SK-N-SH (cell line): ENCODE measurements at regions not wholly inside any gene's neighbourhood (a gene's known extent, or its start where the extent isn't known, plus 50 kb on each side); places are given as distances from the start of the nearest gene placed in this dataset.

Experiments
- CTCF ChIP-seq: fragments of 200-600 bp; sonication (generic); IDR thresholded peaks from 2 replicates; pipeline ENCODE4 v1.6.1; 2017; ENCODE audit warnings: antibody characterized with exemption, mild to moderate bottlenecking, moderate library complexity
- TAF1 ChIP-seq: IDR thresholded peaks from 2 replicates; pipeline ENCODE4 v1.6.1; 2012; ENCODE audit warnings: low read depth, mild to moderate bottlenecking, low read length, moderate library complexity, borderline replicate concordance

GRCh38 chr20:12072221-12072953 lies 154.7 kb downstream of the BTBD3 start:
- TF ChIP-seq TAF1 = no peak
- no peak for TF ChIP-seq CTCF
